ENCODE measurements at regions not wholly inside any gene's neighbourhood (a gene's known extent, or its start where the extent isn't known, plus 50 kb on each side); places are given as distances from the start of the nearest gene placed in this dataset.

GRCh38 chr5:122703203-122703602 is 71.7 kb upstream of the SNX2 start:
- H3K9me3 ChIP-seq (ENCODE audit: control insufficient read depth in 1 of 2, insufficient read depth in 1 of 2, low read depth in 1 of 2, low read length in 2 of 2): no peaks in the 10 kb centered on the region
- RAD21 ChIA-PET (ENCODE audit: low non-redundant PET in 1 of 2, low total read pairs in 2 of 2, uncharacterized antibody in 2 of 2, unreplicated experiment in 2 of 2): no interaction called here
- H3K27me3 ChIP-seq (ENCODE audit: insufficient read depth, low read length): no peaks in the 10 kb centered on the region
- POLR2A ChIA-PET: no interaction called here
- no peaks in the 10 kb centered on the region for H3K4me1 ChIP-seq (ENCODE audit: control insufficient read depth in 1 of 2, insufficient read depth in 2 of 2, low read length in 2 of 2)
- H4K20me1 ChIP-seq (ENCODE audit: insufficient read depth): no peaks in the 10 kb centered on the region
- no peak overlapping the region for H3K4me2 ChIP-seq (ENCODE audit: low read length)
- intact Hi-C loops (cut with micrococcal nuclease): loop anchor here (5.0 to 10.0 kb wide), 2 partner anchors 182 to 299 kb away; no protein-coding TSS in a partner anchor
- no peak overlapping the region for H3K27ac ChIP-seq (ENCODE audit: low read depth, low read length)
- CTCF ChIA-PET: interaction anchor here (1.6 to 3.0 kb wide), 2 partner anchors 8 to 10 kb away, joined by 10 to 11 read pairs; no protein-coding TSS in a partner anchor
- H3K9me2 ChIP-seq (ENCODE audit: insufficient read depth): no peaks in the 10 kb centered on the region
- H3K4me3 ChIP-seq (replicated peaks in 1 of 2; ENCODE audit: low read depth in 1 of 2, low read length in 2 of 2): no peak overlapping the region
- H3K9ac ChIP-seq (ENCODE audit: low read length): no peak overlapping the region
- DNase-seq (ENCODE audit: low read depth, low spot score) (no peak), ATAC-seq (no peak)
- no TSS peak for BruUV-seq (replicated peaks)
- TF ChIP-seq EGR1 (IDR thresholded peaks at IDR 0.05; ENCODE audit: low read depth): no peak
- no peak for TF ChIP-seq CEBPB (IDR thresholded peaks at IDR 0.05; ENCODE audit: low read depth)
- no peak for TF ChIP-seq ELF1 (IDR thresholded peaks at IDR 0.05; ENCODE audit: borderline replicate concordance, low read depth)
- no peak for TF ChIP-seq POLR2AphosphoS5 (IDR thresholded peaks at IDR 0.05; ENCODE audit: low read depth, low read length)
- TF ChIP-seq ZBTB33 (IDR thresholded peaks at IDR 0.05; ENCODE audit: extremely low read depth, insufficient replicate concordance, low read length): no peak
- TF ChIP-seq SIN3A (IDR thresholded peaks at IDR 0.05; ENCODE audit: low read depth): no peak
- no peak for TF ChIP-seq CBX3 (IDR thresholded peaks at IDR 0.05; ENCODE audit: low read depth)
- no peak for TF ChIP-seq SRF (IDR thresholded peaks at IDR 0.05; ENCODE audit: low read depth)
- TF ChIP-seq REST (IDR thresholded peaks at IDR 0.05; ENCODE audit: low read depth): no peak
- no peak for TF ChIP-seq JUND (IDR thresholded peaks at IDR 0.05)
- TF ChIP-seq MAX (IDR thresholded peaks at IDR 0.05): no peak
- no peak for TF ChIP-seq ZNF274 (IDR thresholded peaks at IDR 0.05; ENCODE audit: low read depth, low read length)
- H2AFZ ChIP-seq (ENCODE audit: low read depth, low read length, poor library complexity, severe bottlenecking): no peak overlapping the region
- H3K79me2 ChIP-seq (ENCODE audit: insufficient read depth, low read length): no peaks in the 10 kb centered on the region
- H3K36me3 ChIP-seq (ENCODE audit: control insufficient read depth in 1 of 2, insufficient read depth in 2 of 2, low read length in 2 of 2): no peaks in the 10 kb centered on the region
